ENCODE measurements at regions not wholly inside any gene's neighbourhood (a gene's known extent, or its start where the extent isn't known, plus 50 kb on each side); places are given as distances from the start of the nearest gene placed in this dataset.
"Not testable (repeated sequence)": the region's sequence is repeated elsewhere in the genome, so short reads cannot be mapped to it uniquely, and the experiment has no call there.

- DNase-seq: no peak
Measured at GRCh38 chrX:131356725-131357124, 67.6 kb upstream of the IGSF1 start.

GRCh38 chrX:131359611-131360010 is 70.5 kb upstream of the IGSF1 start:
- DNase-seq: no peak

GRCh38 chrX:131365766-131366165 is 76.7 kb upstream of the IGSF1 start:
- DNase-seq: no peak

- DNase-seq: no peak
Measured at GRCh38 chrX:131366407-131366806, 77.3 kb upstream of the IGSF1 start.

- no peak for DNase-seq
Measured at GRCh38 chrX:131388293-131388692, 99.2 kb upstream of the IGSF1 start.

- no peak for DNase-seq
Measured at GRCh38 chrX:131392666-131393065, 103.6 kb upstream of the IGSF1 start.

GRCh38 chrX:131393426-131393825 is 104.3 kb upstream of the IGSF1 start:
- peak; percentile 0 for DNase-seq

GRCh38 chrX:131394384-131394783 is 105.3 kb upstream of the IGSF1 start:
- DNase-seq: no peak

GRCh38 chrX:131397891-131398290 is 108.8 kb upstream of the IGSF1 start:
- DNase-seq: no peak

GRCh38 chrX:131399678-131400428 is 110.7 kb upstream of the IGSF1 start:
- no peak for DNase-seq

GRCh38 chrX:131402124-131402811 is 113.2 kb upstream of the IGSF1 start:
- DNase-seq: no peak

- no peak for DNase-seq
Measured at GRCh38 chrX:131405497-131405896, 116.4 kb upstream of the IGSF1 start.

GRCh38 chrX:131424895-131425294 is 119.0 kb upstream of the OR13H1 start:
- DNase-seq: no peak

GRCh38 chrX:131430465-131430864 is 113.4 kb upstream of the OR13H1 start:
- not testable (repeated sequence) for DNase-seq

GRCh38 chrX:131441033-131441432 is 102.8 kb upstream of the OR13H1 start:
- DNase-seq: no peak

GRCh38 chrX:131445955-131446354 is 97.9 kb upstream of the OR13H1 start:
- DNase-seq: no peak

- not testable (repeated sequence) for DNase-seq
Measured at GRCh38 chrX:131461855-131462254, 82.0 kb upstream of the OR13H1 start.

GRCh38 chrX:131473809-131474208 is 70.1 kb upstream of the OR13H1 start:
- DNase-seq: not testable (repeated sequence)

GRCh38 chrX:131477498-131477897 is 66.4 kb upstream of the OR13H1 start:
- DNase-seq: no peak
